ENCODE measurements at regions not wholly inside any gene's neighbourhood (a gene's known extent, or its start where the extent isn't known, plus 50 kb on each side); places are given as distances from the start of the nearest gene placed in this dataset.

DNA sequence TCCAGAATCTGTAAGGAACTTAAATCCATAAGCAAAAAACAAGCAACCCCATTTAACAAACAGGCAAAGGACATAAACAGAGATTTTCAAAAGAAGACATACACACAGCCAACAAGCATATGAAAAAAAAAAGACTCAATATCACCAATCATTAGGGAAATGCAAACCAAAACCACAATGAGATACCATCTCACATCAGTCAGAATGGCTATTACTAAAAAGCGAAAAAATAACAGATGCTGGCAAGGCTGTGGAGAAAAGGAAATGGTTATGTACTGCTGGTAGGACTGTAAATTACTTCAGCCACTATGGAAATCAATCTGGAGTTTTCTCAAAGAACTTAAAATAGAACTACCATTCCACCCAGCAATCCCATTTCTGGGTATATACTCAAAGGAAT lies 156.8 kb upstream of the RADX start:
- no peak for DNase-seq (ENCODE audit: low read depth in 2 of 2)
- no peak overlapping the region for H3K4me3 ChIP-seq (replicated peaks in 1 of 2; ENCODE audit: low read depth in 2 of 2, low read length in 2 of 2)
- TF ChIP-seq, protein P1, sequence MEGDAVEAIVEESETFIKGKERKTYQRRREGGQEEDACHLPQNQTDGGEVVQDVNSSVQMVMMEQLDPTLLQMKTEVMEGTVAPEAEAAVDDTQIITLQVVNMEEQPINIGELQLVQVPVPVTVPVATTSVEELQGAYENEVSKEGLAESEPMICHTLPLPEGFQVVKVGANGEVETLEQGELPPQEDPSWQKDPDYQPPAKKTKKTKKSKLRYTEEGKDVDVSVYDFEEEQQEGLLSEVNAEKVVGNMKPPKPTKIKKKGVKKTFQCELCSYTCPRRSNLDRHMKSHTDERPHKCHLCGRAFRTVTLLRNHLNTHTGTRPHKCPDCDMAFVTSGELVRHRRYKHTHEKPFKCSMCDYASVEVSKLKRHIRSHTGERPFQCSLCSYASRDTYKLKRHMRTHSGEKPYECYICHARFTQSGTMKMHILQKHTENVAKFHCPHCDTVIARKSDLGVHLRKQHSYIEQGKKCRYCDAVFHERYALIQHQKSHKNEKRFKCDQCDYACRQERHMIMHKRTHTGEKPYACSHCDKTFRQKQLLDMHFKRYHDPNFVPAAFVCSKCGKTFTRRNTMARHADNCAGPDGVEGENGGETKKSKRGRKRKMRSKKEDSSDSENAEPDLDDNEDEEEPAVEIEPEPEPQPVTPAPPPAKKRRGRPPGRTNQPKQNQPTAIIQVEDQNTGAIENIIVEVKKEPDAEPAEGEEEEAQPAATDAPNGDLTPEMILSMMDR (IDR thresholded peaks at IDR 0.05; ENCODE audit: low read depth, low read length) = no peak

DNA sequence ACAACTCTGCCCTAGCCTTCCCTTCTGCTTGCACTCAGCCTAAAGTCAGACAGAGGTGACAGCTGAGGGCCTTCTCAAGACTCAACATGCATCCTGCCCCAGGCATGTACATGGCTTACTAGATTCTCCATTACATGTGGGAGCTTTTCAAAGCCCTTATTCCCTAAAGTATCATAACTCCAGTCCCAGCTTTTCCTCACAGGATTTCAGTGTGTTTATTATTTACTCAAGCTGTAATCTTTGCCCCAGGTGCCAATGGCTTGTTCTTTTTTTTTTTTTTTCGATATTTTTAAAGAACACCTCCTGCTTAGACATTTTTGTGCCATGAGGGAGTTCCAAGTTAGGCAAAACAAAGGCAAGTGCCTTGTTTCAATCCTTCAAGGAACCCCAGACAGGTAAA lies 154.0 kb upstream of the RADX start:
- no peak overlapping the region for H3K4me3 ChIP-seq (replicated peaks in 1 of 2; ENCODE audit: low read depth in 2 of 2, low read length in 2 of 2)
- TF ChIP-seq, protein P1 (IDR thresholded peaks at IDR 0.05; ENCODE audit: low read depth, low read length) = no peak
- no peak for DNase-seq (ENCODE audit: low read depth in 2 of 2)

DNA sequence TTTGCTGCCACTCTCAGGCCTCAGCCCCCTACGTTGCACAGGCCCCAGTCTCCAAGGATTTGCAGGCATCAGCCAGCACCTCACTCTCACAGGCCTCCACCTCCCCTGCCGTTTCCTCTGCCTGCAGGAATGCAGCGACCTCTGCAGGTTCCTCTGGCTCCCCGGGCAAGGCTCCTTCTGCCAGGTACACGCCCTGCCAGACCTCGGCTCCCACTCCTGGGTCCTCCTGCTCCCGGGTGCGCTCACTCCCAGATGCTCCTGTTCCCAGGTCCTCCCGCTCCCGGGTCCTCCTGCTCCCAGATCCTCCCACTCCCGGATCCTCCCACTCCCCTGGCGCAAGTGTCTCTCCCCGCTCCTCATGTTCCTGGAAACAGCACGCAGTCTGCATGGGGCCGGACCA lies 144.4 kb upstream of the RADX start:
- H3K4me3 ChIP-seq (replicated peaks in 1 of 2; ENCODE audit: low read depth in 2 of 2, low read length in 2 of 2) = no peak overlapping the region
- TF ChIP-seq, protein P1 (IDR thresholded peaks at IDR 0.05; ENCODE audit: low read depth, low read length) = no peak
- DNase-seq (ENCODE audit: low read depth in 2 of 2) = no peak

DNA sequence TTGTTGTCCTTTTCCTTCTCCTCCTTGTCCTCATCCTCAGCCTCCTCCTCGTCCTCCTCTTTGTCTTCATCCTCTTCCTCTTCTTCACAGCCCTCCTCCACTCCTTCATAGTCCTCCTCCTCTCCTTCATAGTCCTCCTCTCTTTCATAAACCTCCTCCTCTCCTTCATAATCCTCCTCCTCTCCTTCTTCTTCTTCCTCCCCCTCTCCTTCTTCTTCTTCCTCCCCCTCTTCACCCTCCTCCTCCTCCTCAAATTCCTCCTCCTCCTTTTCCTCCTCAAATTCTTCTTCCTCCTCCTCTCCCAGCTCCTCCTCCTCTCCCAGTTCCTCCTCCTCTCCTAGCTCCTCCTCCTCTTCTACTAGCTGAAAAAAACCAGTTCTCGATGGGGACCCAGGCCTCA lies 143.8 kb upstream of the RADX start:
- DNase-seq (ENCODE audit: low read depth in 2 of 2) = no peak
- H3K4me3 ChIP-seq (replicated peaks in 1 of 2; ENCODE audit: low read depth in 2 of 2, low read length in 2 of 2) = no peak overlapping the region
- TF ChIP-seq, protein P1 (IDR thresholded peaks at IDR 0.05; ENCODE audit: low read depth, low read length) = no peak

DNA sequence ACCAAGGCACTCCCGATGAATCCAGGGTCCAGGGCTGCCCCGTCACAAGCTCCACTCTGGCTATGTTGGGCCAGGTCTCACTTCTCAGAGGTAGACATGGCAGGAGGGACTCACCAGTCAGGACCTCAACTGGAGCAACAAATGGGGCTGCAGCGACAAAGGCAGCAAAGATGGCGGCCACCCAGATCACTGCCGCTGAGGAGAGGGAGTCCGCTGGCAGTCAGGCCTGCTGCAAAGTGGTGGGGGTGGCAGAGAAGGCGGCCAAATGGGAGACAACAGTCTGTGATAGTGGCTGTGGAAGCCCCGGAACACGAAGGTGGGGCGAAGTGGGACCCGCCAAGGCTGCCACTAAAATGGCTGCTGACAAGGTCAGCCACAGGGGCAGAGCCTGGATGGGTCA lies 143.3 kb upstream of the RADX start:
- TF ChIP-seq, protein P1 (IDR thresholded peaks at IDR 0.05; ENCODE audit: low read depth, low read length) = no peak
- H3K4me3 ChIP-seq (replicated peaks in 1 of 2; ENCODE audit: low read depth in 2 of 2, low read length in 2 of 2) = no peak overlapping the region
- DNase-seq (ENCODE audit: low read depth in 2 of 2) = no peak

DNA sequence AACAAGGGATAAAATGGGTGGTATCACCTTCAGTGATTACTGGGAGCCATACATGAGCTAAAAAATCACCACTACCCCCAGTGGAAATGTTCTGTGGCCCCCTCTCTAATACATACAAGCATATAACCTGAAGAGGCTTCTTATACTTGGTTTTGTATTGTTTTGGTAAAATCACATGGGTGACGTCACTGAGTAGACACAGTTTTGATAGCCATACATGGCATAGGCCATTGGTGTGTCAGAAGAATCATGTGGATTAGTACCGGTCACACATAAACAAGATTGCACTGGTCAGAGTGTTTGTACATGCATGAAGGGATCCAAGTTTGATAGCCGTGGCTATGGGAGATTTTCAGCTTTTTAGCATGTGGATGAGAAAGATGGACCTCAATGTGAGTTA lies 131.9 kb upstream of the RADX start:
- no peak overlapping the region for H3K4me3 ChIP-seq (replicated peaks in 1 of 2; ENCODE audit: low read depth in 2 of 2, low read length in 2 of 2)
- TF ChIP-seq, protein P1 (IDR thresholded peaks at IDR 0.05; ENCODE audit: low read depth, low read length) = no peak
- no peak for DNase-seq (ENCODE audit: low read depth in 2 of 2)

DNA sequence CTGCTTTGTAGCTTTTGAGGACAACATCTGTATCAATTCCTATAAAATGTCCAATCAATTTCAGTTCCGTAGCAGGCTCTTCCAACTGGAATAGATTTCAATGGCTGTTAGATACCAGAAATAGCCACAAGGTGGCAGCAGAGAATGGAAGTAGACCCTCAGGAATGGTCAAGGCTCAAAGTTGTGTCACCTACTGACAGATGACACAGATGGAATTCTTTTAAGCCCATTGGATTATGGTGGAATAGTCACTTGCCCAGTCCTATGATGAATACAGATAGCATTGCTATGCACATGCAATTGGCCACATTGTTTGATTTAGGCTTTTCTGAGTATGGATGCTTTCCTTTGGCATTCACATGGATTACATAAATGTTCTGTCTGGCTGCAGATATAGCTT lies 130.4 kb upstream of the RADX start:
- no peak overlapping the region for H3K4me3 ChIP-seq (replicated peaks in 1 of 2; ENCODE audit: low read depth in 2 of 2, low read length in 2 of 2)
- TF ChIP-seq, protein P1 (IDR thresholded peaks at IDR 0.05; ENCODE audit: low read depth, low read length) = peak; percentile 54
- peak; percentile 49 to 65 for DNase-seq (ENCODE audit: low read depth in 2 of 2)
